NCI-H187 treated with DMSO at 0.1 percent for 48 hours (cell line): ENCODE measurements at regions not wholly inside any gene's neighbourhood (a gene's known extent, or its start where the extent isn't known, plus 50 kb on each side); places are given as distances from the start of the nearest gene placed in this dataset.

ENCODE experiments used
- DNase-seq: peaks from one replicate; lab custom pipeline; 2025; lab: John Stamatoyannopoulos, UW

- DNase-seq, result no peak
These were observed 86.2 kb downstream of the TSPAN8 start for GRCh38 chr12:71071536-71072097.

- DNase-seq, result no peak
These were observed 87.2 kb downstream of the TSPAN8 start for GRCh38 chr12:71070416-71071128.

- no peak for DNase-seq
These were observed 88.5 kb downstream of the TSPAN8 start for GRCh38 chr12:71069311-71069710.

- DNase-seq, result no peak
These were observed 94.7 kb downstream of the TSPAN8 start for GRCh38 chr12:71063087-71063486.

GRCh38 chr12:71061451-71061850, 96.3 kb downstream of the TSPAN8 start:
- no peak for DNase-seq

- no peak for DNase-seq
These were observed 97.4 kb downstream of the TSPAN8 start for GRCh38 chr12:71060426-71060825.

GRCh38 chr12:71057330-71057729, 100.5 kb downstream of the TSPAN8 start:
- no peak for DNase-seq

GRCh38 chr12:71054551-71054950, 103.2 kb downstream of the TSPAN8 start:
- no peak for DNase-seq

GRCh38 chr12:71046215-71046614, 111.6 kb downstream of the TSPAN8 start:
- no peak for DNase-seq

GRCh38 chr12:71045781-71046180, 112.0 kb downstream of the TSPAN8 start:
- no peak for DNase-seq

- DNase-seq, result no peak
These were observed 116.3 kb downstream of the TSPAN8 start for GRCh38 chr12:71041476-71041875.

GRCh38 chr12:71038960-71039359, 118.4 kb upstream of the PTPRR start:
- no peak for DNase-seq

- no peak for DNase-seq
These were observed 116.0 kb upstream of the PTPRR start for GRCh38 chr12:71036526-71036925.

- no peak for DNase-seq
These were observed 112.4 kb upstream of the PTPRR start for GRCh38 chr12:71032933-71033332.

- DNase-seq, result no peak
These were observed 108.8 kb upstream of the PTPRR start for GRCh38 chr12:71029302-71029701.

- DNase-seq, result no peak
These were observed 107.3 kb upstream of the PTPRR start for GRCh38 chr12:71027856-71028255.

- no peak for DNase-seq
These were observed 104.3 kb upstream of the PTPRR start for GRCh38 chr12:71024827-71025226.

- no peak for DNase-seq
These were observed 103.7 kb upstream of the PTPRR start for GRCh38 chr12:71024281-71024680.

GRCh38 chr12:71021491-71021890, 101.0 kb upstream of the PTPRR start:
- no peak for DNase-seq

GRCh38 chr12:71019282-71019831, 98.8 kb upstream of the PTPRR start:
- no peak for DNase-seq

- no peak for DNase-seq
These were observed 98.1 kb upstream of the PTPRR start for GRCh38 chr12:71018682-71019081.

- peak; percentile 9 for DNase-seq
These were observed 93.7 kb upstream of the PTPRR start for GRCh38 chr12:71014180-71014785.

- DNase-seq, result no peak
These were observed 90.7 kb upstream of the PTPRR start for GRCh38 chr12:71011261-71011660.
